DOHH2 (cell line): ENCODE measurements at regions not wholly inside any gene's neighbourhood (a gene's known extent, or its start where the extent isn't known, plus 50 kb on each side); places are given as distances from the start of the nearest gene placed in this dataset.

Experiments
- EZH2phosphoT487 ChIP-seq: fragments of 200-600 bp; sonication (generic); IDR thresholded peaks from 2 replicates; pipeline ENCODE4 v1.6.1; 2017; ENCODE audit warnings: borderline replicate concordance, mild to moderate bottlenecking, antibody characterized with exemption, low read length, moderate library complexity, mixed read lengths
- TF ChIP-seq, protein P1 (sequence below): fragments of 200-600 bp; sonication (generic); IDR thresholded peaks from one replicate; pipeline ENCODE4 v1.5.1; 2014; ENCODE audit warnings: antibody characterized with exemption, mild to moderate bottlenecking, low read depth, low read length; ENCODE audit not compliant: poor library complexity, severe bottlenecking

DNA sequence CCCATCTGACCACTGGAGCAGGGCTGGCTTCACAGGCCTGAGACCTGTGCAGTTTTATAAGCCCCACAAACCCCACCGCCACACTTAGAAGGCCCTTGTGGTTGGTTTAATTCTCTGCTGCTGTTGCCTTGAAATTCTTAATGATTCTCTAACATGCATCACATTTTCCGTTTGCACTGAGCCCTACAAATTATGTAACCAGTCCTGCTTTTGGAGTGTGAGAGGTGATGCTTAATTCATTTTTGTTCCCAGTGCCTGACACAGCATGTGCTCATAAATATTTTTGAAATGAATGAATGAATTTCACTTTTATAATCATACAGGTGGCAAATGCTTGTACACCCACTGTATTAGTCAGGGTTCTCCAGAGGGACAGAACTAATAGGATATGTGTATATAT lies 52.8 kb upstream of the PLXNC1 start:
- TF ChIP-seq, protein P1, sequence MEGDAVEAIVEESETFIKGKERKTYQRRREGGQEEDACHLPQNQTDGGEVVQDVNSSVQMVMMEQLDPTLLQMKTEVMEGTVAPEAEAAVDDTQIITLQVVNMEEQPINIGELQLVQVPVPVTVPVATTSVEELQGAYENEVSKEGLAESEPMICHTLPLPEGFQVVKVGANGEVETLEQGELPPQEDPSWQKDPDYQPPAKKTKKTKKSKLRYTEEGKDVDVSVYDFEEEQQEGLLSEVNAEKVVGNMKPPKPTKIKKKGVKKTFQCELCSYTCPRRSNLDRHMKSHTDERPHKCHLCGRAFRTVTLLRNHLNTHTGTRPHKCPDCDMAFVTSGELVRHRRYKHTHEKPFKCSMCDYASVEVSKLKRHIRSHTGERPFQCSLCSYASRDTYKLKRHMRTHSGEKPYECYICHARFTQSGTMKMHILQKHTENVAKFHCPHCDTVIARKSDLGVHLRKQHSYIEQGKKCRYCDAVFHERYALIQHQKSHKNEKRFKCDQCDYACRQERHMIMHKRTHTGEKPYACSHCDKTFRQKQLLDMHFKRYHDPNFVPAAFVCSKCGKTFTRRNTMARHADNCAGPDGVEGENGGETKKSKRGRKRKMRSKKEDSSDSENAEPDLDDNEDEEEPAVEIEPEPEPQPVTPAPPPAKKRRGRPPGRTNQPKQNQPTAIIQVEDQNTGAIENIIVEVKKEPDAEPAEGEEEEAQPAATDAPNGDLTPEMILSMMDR, result no peak
- no peak for TF ChIP-seq EZH2phosphoT487
